A549 (cell line): ENCODE measurements at regions not wholly inside any gene's neighbourhood (a gene's known extent, or its start where the extent isn't known, plus 50 kb on each side); places are given as distances from the start of the nearest gene placed in this dataset.
"Not testable (repeated sequence)": the region's sequence is repeated elsewhere in the genome, so short reads cannot be mapped to it uniquely, and the experiment has no call there.

Experiments used
- ATAC-seq, 2 experiments: fragments of 200-7000 bp in 1 of 2; fragments of >200 bp in 1 of 2; cut with Nextera tagmentation in 1 of 2; cut with Tn5 transposase in 1 of 2; 3 replicates each; pipeline versions ENCODE4 v1.8.0 to v1.9.1; 2018 to 2020; ENCODE audit warnings: mild to moderate bottlenecking in 1 of 2, moderate library complexity in 1 of 2
- CTCF ChIA-PET: fragments of 300-600 bp; sonication (Branson Sonifier 250); formaldehyde crosslinking; extraction: SDS; loops from one replicate; lab custom pipeline; 2021; ENCODE audit warnings: antibody characterized with exemption, inconsistent platforms; lab: Yijun Ruan, JAX
- POLR2A ChIA-PET: fragments of 350-600 bp; formaldehyde crosslinking; extraction: SDS; loops from one replicate; lab custom pipeline; 2021; ENCODE audit warnings: antibody characterized with exemption, inconsistent platforms; lab: Yijun Ruan, JAX
- DNase-seq, 2 experiments: peaks; one replicate each; pipeline versions ENCODE4 v3.0.0 to v3.0.0-alpha.2; 2011 to 2016; ENCODE audit warnings: low read depth in 1 of 2, low spot score in 1 of 2
- FAIRE-seq: peaks from 2 replicates; lab custom pipeline; 2011; peaks lifted over from hg19 to GRCh38; lab: Jason Lieb, UNC
- H3K27ac ChIP-seq, 2 experiments: fragments of >200 bp; sonication (Bioruptor Twin); formaldehyde crosslinking; 3 replicates each; pipeline ENCODE4 v1.5.1; 2016 to 2017
- H3K4me1 ChIP-seq: fragments of >200 bp; sonication (Bioruptor Twin); formaldehyde crosslinking; 3 replicates; pipeline ENCODE4 v1.6.1; 2016
- H3K4me2 ChIP-seq: fragments of >200 bp; sonication (Bioruptor Twin); formaldehyde crosslinking; 3 replicates; pipeline ENCODE4 v1.6.1; 2016
- H3K4me3 ChIP-seq: fragments of >200 bp; sonication (Bioruptor Twin); formaldehyde crosslinking; 3 replicates; pipeline ENCODE4 v1.5.1; 2016
- H3K9me3 ChIP-seq: fragments of >200 bp; sonication (Bioruptor Twin); formaldehyde crosslinking; 3 replicates; pipeline ENCODE4 v1.6.1; 2016
- CEBPB ChIP-seq, 2 experiments: fragments of >200 bp in 1 of 2; sonication (Bioruptor Twin) in 1 of 2; formaldehyde crosslinking in 1 of 2; IDR thresholded peaks; 2 replicates each; pipeline ENCODE4 v1.6.1; 2012 to 2016
- EHF ChIP-seq: fragments of 250-450 bp; sonication (Bioruptor Pico); IDR thresholded peaks from 2 replicates; pipeline ENCODE4 v1.5.0; 2020; ENCODE audit warnings: mild to moderate bottlenecking
- EP300 ChIP-seq, 2 experiments: fragments of >200 bp; sonication (Bioruptor Twin); formaldehyde crosslinking; IDR thresholded peaks; 2 replicates in 1 of 2; 3 replicates in 1 of 2; pipeline ENCODE4 v1.6.1; 2016 to 2017
- ESRRA ChIP-seq: fragments of 150-350 bp; IDR thresholded peaks from 2 replicates; pipeline ENCODE4 v1.6.1; 2014; ENCODE audit warnings: mild to moderate bottlenecking, low read length, borderline replicate concordance
- FOSL2 ChIP-seq, 2 experiments: fragments of 450-650 bp in 1 of 2; fragments of >200 bp in 1 of 2; sonication (Bioruptor Twin) in 1 of 2; formaldehyde crosslinking; IDR thresholded peaks; 2 replicates each; pipeline versions ENCODE4 v1.5.0 to v1.6.1; 2016 to 2020; ENCODE audit warnings: mild to moderate bottlenecking in 1 of 2, moderate library complexity in 1 of 2
- GATA3 ChIP-seq: IDR thresholded peaks from 2 replicates; pipeline ENCODE4 v1.6.1; 2012; ENCODE audit warnings: borderline replicate concordance
- HEYL ChIP-seq: fragments of 250-450 bp; sonication (Bioruptor Pico); IDR thresholded peaks from 2 replicates; pipeline ENCODE4 v1.8.0; 2021; ENCODE audit warnings: mild to moderate bottlenecking, moderate library complexity
- HOXB5 ChIP-seq: fragments of 250-450 bp; sonication (Bioruptor Pico); IDR thresholded peaks from 2 replicates; pipeline ENCODE4 v1.5.0; 2020; ENCODE audit warnings: mild to moderate bottlenecking, moderate library complexity
- JUN ChIP-seq, 2 experiments: fragments of >200 bp; sonication (Bioruptor Twin); formaldehyde crosslinking; IDR thresholded peaks; 2 replicates in 1 of 2; 3 replicates in 1 of 2; pipeline ENCODE4 v1.6.1; 2016 to 2017
- KDM1A ChIP-seq: fragments of 200-600 bp; sonication (generic); IDR thresholded peaks from 2 replicates; pipeline ENCODE4 v1.6.1; 2016; ENCODE audit warnings: low read depth, mild to moderate bottlenecking
- KDM5A ChIP-seq: fragments of 200-600 bp; sonication (generic); IDR thresholded peaks from 2 replicates; pipeline ENCODE4 v1.6.1; 2016; ENCODE audit warnings: antibody characterized with exemption, mild to moderate bottlenecking
- MAZ ChIP-seq: fragments of 150-350 bp; IDR thresholded peaks from 2 replicates; pipeline ENCODE4 v1.6.1; 2014; ENCODE audit warnings: antibody characterized with exemption, low read depth, low read length, borderline replicate concordance
- NFE2L2 ChIP-seq: fragments of 150-350 bp; conservative IDR thresholded peaks from 2 replicates; pipeline ENCODE4 v1.6.1; 2014; ENCODE audit warnings: low read length
- NPAS2 ChIP-seq: fragments of 250-450 bp; sonication (Bioruptor Pico); IDR thresholded peaks from 2 replicates; pipeline ENCODE4 v1.8.0; 2022; ENCODE audit warnings: mild to moderate bottlenecking, moderate library complexity, borderline replicate concordance
- PHF8 ChIP-seq: fragments of 200-600 bp; sonication (generic); IDR thresholded peaks from 2 replicates; pipeline ENCODE4 v1.6.1; 2016; ENCODE audit warnings: low read depth, mild to moderate bottlenecking, antibody characterized with exemption, moderate library complexity, borderline replicate concordance
- RARB ChIP-seq: fragments of 250-450 bp; sonication (Bioruptor Pico); IDR thresholded peaks from 2 replicates; pipeline ENCODE4 v1.8.0; 2021; ENCODE audit warnings: mild to moderate bottlenecking, moderate library complexity
- ZC3H11A ChIP-seq: fragments of 450-650 bp; IDR thresholded peaks from 2 replicates; pipeline ENCODE4 v1.6.1; 2014; ENCODE audit warnings: antibody characterized with exemption, mild to moderate bottlenecking
- ZFP36 ChIP-seq: fragments of 450-650 bp; IDR thresholded peaks from 2 replicates; pipeline ENCODE4 v1.6.1; 2014; ENCODE audit warnings: borderline replicate concordance; ENCODE audit not compliant: partially characterized antibody
- ZNF302 ChIP-seq: fragments of 250-450 bp; sonication (Bioruptor Pico); IDR thresholded peaks from 2 replicates; pipeline ENCODE4 v1.9.0; 2021; ENCODE audit warnings: inconsistent platforms, mild to moderate bottlenecking, moderate library complexity
- WGBS: methylation state at CpG from one replicate; pipeline ENCODE4 v1.1.6; 2017; ENCODE audit errors: missing lambda C conversion rate; 5-methylcytosine and 5-hydroxymethylcytosine counted together
- TF ChIP-seq, protein P1 (sequence below): IDR thresholded peaks from 2 replicates; pipeline ENCODE4 v1.6.1; 2012
- TF ChIP-seq, protein P2 (sequence below): fragments of 450-650 bp; IDR thresholded peaks from 2 replicates; pipeline ENCODE4 v1.6.1; 2014; ENCODE audit warnings: antibody characterized with exemption

- Histone ChIP-seq H3K9me3 (no peaks in the 10 kb centered on the region), H3K4me2 (no peak overlapping the region), H3K4me1 (no peaks in the 10 kb centered on the region), H3K27ac (no peak overlapping the region), H3K4me3 (no peak overlapping the region)
- ATAC-seq: no peak
- no peak for TF ChIP-seq FOSL2 (IDR thresholded peaks at IDR 0.05)
- no peak for TF ChIP-seq FOSL2 (CRISPR knock-in tag; IDR thresholded peaks at IDR 0.05)
- TF ChIP-seq ZC3H11A: no peak
- no peak for TF ChIP-seq NPAS2 (CRISPR knock-in tag)
- no peak for FAIRE-seq
- POLR2A ChIA-PET: no interaction called here
- CTCF ChIA-PET: no interaction called here
- DNase-seq: no peak
- 46% methylated on average over 4 of the region's 4 CpGs for WGBS
Observed at GRCh38 chr7:16270844-16271243, 150.5 kb downstream of the CRPPA start.

DNA sequence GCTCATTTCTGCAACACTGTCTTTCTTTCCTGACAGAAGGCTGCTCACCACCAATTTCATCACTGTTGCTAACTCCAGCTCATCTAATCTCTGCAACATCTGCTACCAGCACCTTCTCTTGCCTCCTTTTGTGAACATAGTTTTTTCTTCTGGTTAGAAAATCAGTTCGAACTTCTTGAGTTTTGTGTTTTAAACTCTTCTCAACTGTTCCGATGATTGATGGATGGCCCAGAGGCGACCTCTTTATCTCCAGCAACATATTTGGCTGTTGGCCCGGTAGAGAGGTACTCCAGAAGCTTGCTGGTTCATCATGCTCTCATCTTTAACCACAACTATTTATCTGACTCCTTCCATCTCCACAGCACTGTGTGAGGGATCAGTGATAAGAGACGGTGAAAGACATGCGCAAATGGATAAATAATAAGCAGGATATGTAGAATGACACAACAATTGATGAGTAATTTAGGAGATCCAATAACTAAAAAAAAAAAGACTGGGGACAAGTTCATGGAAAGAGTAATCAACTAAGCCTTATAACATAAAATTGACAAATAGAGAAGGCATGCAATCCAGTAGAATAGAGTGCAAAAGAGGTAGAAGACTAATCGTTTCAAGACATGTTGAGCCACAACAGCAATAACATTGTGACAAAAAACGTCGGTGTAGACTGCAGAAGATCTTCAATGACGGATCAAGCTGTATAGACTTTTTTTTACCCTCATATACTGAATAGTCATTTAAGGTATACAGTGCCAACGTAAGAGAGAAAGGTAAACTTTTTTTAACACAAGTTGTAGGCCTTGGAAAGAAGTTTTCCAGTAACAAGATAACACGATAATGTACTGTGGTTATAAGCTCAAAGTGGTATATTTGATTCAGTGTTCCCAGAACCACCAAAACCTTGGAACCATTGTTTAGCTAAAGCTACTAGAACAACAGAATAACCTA lies 152.2 kb downstream of the CRPPA start:
- H3K4me3 ChIP-seq: no peak overlapping the region
- WGBS: 45% methylated on average over 12 of the region's 12 CpGs
- no peak for TF ChIP-seq KDM5A
- no peaks in the 10 kb centered on the region for H3K4me1 ChIP-seq
- POLR2A ChIA-PET: interaction anchor here (1.0 kb wide), 1 partner anchor 152 kb away, joined by 3 read pairs; the partner anchor contains the start of gene CRPPA
- CTCF ChIA-PET: no interaction called here
- no peak overlapping the region for H3K4me2 ChIP-seq
- H3K27ac ChIP-seq: no peak overlapping the region
- FAIRE-seq: peak; percentile 28
- peak in 1 of 2 experiments; percentile 12 for DNase-seq
- no peaks in the 10 kb centered on the region for H3K9me3 ChIP-seq
- peak in 1 of 2 experiments; percentile 60; a peak in 3 of 6 replicates for ATAC-seq

GRCh38 chr7:16267953-16268820 lies 153.2 kb downstream of the CRPPA start:
- TF ChIP-seq ZC3H11A (no peak), ZFP36 (no peak), EP300 (IDR thresholded peaks at IDR 0.05) (no peak), MAZ (no peak), GATA3 (no peak), RARB (CRISPR knock-in tag) (no peak), NPAS2 (CRISPR knock-in tag) (no peak), CEBPB (IDR thresholded peaks at IDR 0.05) (no peak), ZNF302 (no peak), EHF (CRISPR knock-in tag) (no peak), ESRRA (no peak)
- TF ChIP-seq, protein P1, sequence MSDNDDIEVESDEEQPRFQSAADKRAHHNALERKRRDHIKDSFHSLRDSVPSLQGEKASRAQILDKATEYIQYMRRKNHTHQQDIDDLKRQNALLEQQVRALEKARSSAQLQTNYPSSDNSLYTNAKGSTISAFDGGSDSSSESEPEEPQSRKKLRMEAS: no peak
- FAIRE-seq (no peak), DNase-seq (no peak), ATAC-seq (no peak)
- Histone ChIP-seq H3K27ac (no peak overlapping the region), H3K4me2 (no peak overlapping the region), H3K4me1 (no peaks in the 10 kb centered on the region), H3K9me3 (no peaks in the 10 kb centered on the region), H3K4me3 (no peak overlapping the region)
- 43% methylated on average over 5 of the region's 5 CpGs for WGBS
- CTCF ChIA-PET: no interaction called here
- POLR2A ChIA-PET: no interaction called here

DNA sequence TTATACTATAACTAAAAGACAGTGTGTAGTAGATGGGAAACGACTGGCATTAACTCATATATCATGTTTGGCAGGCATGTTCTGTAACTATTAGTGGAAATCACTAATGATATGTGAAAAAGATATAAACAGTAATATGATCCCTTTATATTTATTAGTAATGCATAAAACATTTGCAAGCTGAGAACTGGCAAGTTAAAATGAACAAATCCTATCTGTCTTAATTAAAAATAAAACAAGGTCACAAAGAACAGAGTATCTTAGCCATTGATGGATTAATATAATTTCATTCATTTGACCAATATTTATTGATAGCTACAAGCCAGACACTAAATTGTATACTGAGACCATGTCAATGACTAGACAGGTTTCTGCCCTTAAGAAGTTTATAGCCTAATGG lies 154.5 kb downstream of the CRPPA start:
- ChIA-PET CTCF (no interaction called here), POLR2A (no interaction called here)
- no peak for ATAC-seq
- Histone ChIP-seq H3K27ac (no peak overlapping the region), H3K9me3 (no peaks in the 10 kb centered on the region), H3K4me2 (no peak overlapping the region), H3K4me1 (no peaks in the 10 kb centered on the region), H3K4me3 (no peak overlapping the region)
- no peak for DNase-seq
- TF ChIP-seq ZC3H11A (no peak), EHF (CRISPR knock-in tag) (no peak), PHF8 (no peak), HEYL (no peak), HOXB5 (CRISPR knock-in tag) (no peak), FOSL2 (IDR thresholded peaks at IDR 0.05) (no peak), FOSL2 (CRISPR knock-in tag; IDR thresholded peaks at IDR 0.05) (no peak), KDM1A (no peak), ESRRA (no peak), NFE2L2 (no peak), RARB (CRISPR knock-in tag) (no peak), JUN (IDR thresholded peaks at IDR 0.05) (no peak)
- TF ChIP-seq, protein P2, sequence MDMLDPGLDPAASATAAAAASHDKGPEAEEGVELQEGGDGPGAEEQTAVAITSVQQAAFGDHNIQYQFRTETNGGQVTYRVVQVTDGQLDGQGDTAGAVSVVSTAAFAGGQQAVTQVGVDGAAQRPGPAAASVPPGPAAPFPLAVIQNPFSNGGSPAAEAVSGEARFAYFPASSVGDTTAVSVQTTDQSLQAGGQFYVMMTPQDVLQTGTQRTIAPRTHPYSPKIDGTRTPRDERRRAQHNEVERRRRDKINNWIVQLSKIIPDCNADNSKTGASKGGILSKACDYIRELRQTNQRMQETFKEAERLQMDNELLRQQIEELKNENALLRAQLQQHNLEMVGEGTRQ: no peak
- 7% methylated on average over 1 of the region's 1 CpG for WGBS
- FAIRE-seq: no peak

GRCh38 chr7:16266470-16266869 lies 154.9 kb downstream of the CRPPA start:
- CTCF ChIA-PET: interaction anchor here (0.6 kb wide), 2 partner anchors 52 to 90 kb away, joined by 3 to 5 read pairs; no protein-coding TSS in a partner anchor
- POLR2A ChIA-PET, ATAC-seq, FAIRE-seq, H3K27ac ChIP-seq, H3K4me1 ChIP-seq, H3K4me3 ChIP-seq, H3K4me2 ChIP-seq, H3K9me3 ChIP-seq, DNase-seq: not testable (repeated sequence)
- 37% methylated on average over 9 of the region's 9 CpGs for WGBS
